Ovary (tissue), 3 donors: ENCODE measurements at regions not wholly inside any gene's neighbourhood (a gene's known extent, or its start where the extent isn't known, plus 50 kb on each side); places are given as distances from the start of the nearest gene placed in this dataset.

Experiments used
- EP300 ChIP-seq: sonication (generic); formaldehyde crosslinking; IDR thresholded peaks from one replicate; pipeline ENCODE4 v1.6.1; 2017; ENCODE audit warnings: antibody characterized with exemption
- POLR2A ChIP-seq: fragments of 450-650 bp; IDR thresholded peaks from one replicate; pipeline ENCODE4 v1.6.1; 2017; ENCODE audit warnings: antibody characterized with exemption, mild to moderate bottlenecking, moderate library complexity
- TF ChIP-seq, protein P1 (sequence below), 3 donors: fragments of 450-650 bp in 2 of 3; fragments of 200-600 bp in 1 of 3; IDR thresholded peaks; one replicate each; pipeline versions ENCODE4 v1.5.1 to v1.8.0; 2016 to 2022; ENCODE audit warnings: antibody characterized with exemption in 3 of 3, mild to moderate bottlenecking in 1 of 3
- donor health status: DM: no; HTN: no; CAD: no.

GRCh38 chr11:116263019-116263418, 509.8 kb downstream of the BUD13 start:
- TF ChIP-seq, protein P1, sequence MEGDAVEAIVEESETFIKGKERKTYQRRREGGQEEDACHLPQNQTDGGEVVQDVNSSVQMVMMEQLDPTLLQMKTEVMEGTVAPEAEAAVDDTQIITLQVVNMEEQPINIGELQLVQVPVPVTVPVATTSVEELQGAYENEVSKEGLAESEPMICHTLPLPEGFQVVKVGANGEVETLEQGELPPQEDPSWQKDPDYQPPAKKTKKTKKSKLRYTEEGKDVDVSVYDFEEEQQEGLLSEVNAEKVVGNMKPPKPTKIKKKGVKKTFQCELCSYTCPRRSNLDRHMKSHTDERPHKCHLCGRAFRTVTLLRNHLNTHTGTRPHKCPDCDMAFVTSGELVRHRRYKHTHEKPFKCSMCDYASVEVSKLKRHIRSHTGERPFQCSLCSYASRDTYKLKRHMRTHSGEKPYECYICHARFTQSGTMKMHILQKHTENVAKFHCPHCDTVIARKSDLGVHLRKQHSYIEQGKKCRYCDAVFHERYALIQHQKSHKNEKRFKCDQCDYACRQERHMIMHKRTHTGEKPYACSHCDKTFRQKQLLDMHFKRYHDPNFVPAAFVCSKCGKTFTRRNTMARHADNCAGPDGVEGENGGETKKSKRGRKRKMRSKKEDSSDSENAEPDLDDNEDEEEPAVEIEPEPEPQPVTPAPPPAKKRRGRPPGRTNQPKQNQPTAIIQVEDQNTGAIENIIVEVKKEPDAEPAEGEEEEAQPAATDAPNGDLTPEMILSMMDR (IDR thresholded peaks at IDR 0.05) = no peak
- TF ChIP-seq POLR2A (no peak), EP300 (no peak)
